Endodermal cell (in vitro differentiated cells): ENCODE measurements at regions not wholly inside any gene's neighbourhood (a gene's known extent, or its start where the extent isn't known, plus 50 kb on each side); places are given as distances from the start of the nearest gene placed in this dataset.

Source experiments
- DNase-seq: peaks from one replicate; pipeline ENCODE4 v3.0.0-alpha.2; 2017
- H3K27ac ChIP-seq: 2 replicates; pipeline ENCODE4 v1.5.1; 2013; ENCODE audit warnings: mild to moderate bottlenecking, low read depth, low read length, moderate library complexity
- H3K27me3 ChIP-seq: 2 replicates; pipeline ENCODE4 v1.6.1; 2013; ENCODE audit warnings: mild to moderate bottlenecking, low read length, moderate library complexity; ENCODE audit not compliant: insufficient read depth, control insufficient read depth, poor library complexity, severe bottlenecking
- H3K36me3 ChIP-seq: 2 replicates; pipeline ENCODE4 v1.7.0; 2013; ENCODE audit warnings: mild to moderate bottlenecking, low read length, moderate library complexity; ENCODE audit not compliant: control insufficient read depth, insufficient read depth
- H3K4me1 ChIP-seq: one replicate; pipeline ENCODE4 v1.7.0; 2013; ENCODE audit warnings: low read length; ENCODE audit not compliant: control insufficient read depth, insufficient read depth
- H3K4me3 ChIP-seq: 2 replicates; pipeline ENCODE4 v1.5.1; 2013; ENCODE audit warnings: mild to moderate bottlenecking, low read length, moderate library complexity
- H3K9ac ChIP-seq: 2 replicates; pipeline ENCODE4 v1.6.1; 2013; ENCODE audit warnings: mild to moderate bottlenecking, low read length, moderate library complexity; ENCODE audit not compliant: poor library complexity, severe bottlenecking; ENCODE audit errors: extremely low read depth
- H3K9me3 ChIP-seq: 2 replicates; pipeline ENCODE4 v1.6.1; 2013; ENCODE audit warnings: mild to moderate bottlenecking, low read length, moderate library complexity; ENCODE audit not compliant: control insufficient read depth
- H3K27ac Mint-ChIP-seq: 2 replicates; pipeline ENCODE4 v1.8.0; 2020; ENCODE audit warnings: mixed read lengths
- H3K27me3 Mint-ChIP-seq: 2 replicates; pipeline ENCODE4 v1.8.0; 2021; ENCODE audit warnings: mild to moderate bottlenecking, mixed read lengths; ENCODE audit not compliant: insufficient read depth
- H3K36me3 Mint-ChIP-seq: 2 replicates; pipeline ENCODE4 v1.8.0; 2020; ENCODE audit warnings: low read depth, mixed read lengths
- H3K4me1 Mint-ChIP-seq: 2 replicates; pipeline ENCODE4 v1.8.0; 2020; ENCODE audit warnings: mixed read lengths
- H3K4me3 Mint-ChIP-seq: 2 replicates; pipeline ENCODE4 v1.8.0; 2020; ENCODE audit warnings: mild to moderate bottlenecking, moderate library complexity, mixed read lengths
- H3K9me3 Mint-ChIP-seq: 2 replicates; pipeline ENCODE4 v1.8.0; 2020; ENCODE audit warnings: mild to moderate bottlenecking, mixed read lengths
- CTCF ChIP-seq: fragments of 200-600 bp; sonication (generic); conservative IDR thresholded peaks from 2 replicates; pipeline ENCODE4 v1.5.0; 2021; ENCODE audit warnings: antibody characterized with exemption, mild to moderate bottlenecking
- WGBS, 2 experiments: methylation state at CpG; one replicate each; pipeline versions ENCODE4 v1.1.5 to v1.1.7; 2013; ENCODE audit warnings: missing lambda C conversion rate in 2 of 2, mixed read lengths in 1 of 2; ENCODE audit not compliant: insufficient coverage in 1 of 2, insufficient read length in 1 of 2; 5-methylcytosine and 5-hydroxymethylcytosine counted together

DNA sequence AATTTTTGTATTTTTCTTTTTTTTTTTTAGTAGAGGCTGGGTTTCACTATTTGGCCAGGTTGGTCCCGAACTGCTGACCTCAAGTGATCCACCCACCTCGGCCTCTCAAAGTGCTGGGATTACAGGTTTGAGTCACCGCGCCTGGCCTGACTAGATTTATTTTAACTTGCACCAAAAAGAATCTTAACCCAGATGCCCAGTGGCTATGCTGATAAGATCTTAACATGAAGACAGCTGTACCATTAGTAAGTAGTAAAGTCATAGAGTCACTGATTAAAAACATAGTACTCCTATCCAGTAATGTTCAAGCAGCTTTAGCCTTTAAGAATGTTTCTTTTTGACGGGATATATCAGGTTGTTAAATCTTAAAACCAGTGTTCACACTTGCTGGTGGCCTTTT, 1061.8 kb upstream of the FLRT2 start:
- Mint-ChIP-seq H3K4me1 (no peaks in the 10 kb centered on the region), H3K27ac (no peak overlapping the region), H3K36me3 (no peaks in the 10 kb centered on the region), H3K9me3 (no peaks in the 10 kb centered on the region), H3K4me3 (no peak overlapping the region), H3K27me3 (no peaks in the 10 kb centered on the region)
- Histone ChIP-seq H3K27me3 (no peaks in the 10 kb centered on the region), H3K4me1 (no peaks in the 10 kb centered on the region), H3K36me3 (no peaks in the 10 kb centered on the region), H3K27ac (no peak overlapping the region), H3K9ac (no peak overlapping the region), H3K9me3 (no peaks in the 10 kb centered on the region), H3K4me3 (no peak overlapping the region)
- no peak for DNase-seq
- WGBS, 2 experiments = 0 to 72% methylated on average over 1 to 5 of the region's 5 CpGs
- no peak for TF ChIP-seq CTCF

DNA sequence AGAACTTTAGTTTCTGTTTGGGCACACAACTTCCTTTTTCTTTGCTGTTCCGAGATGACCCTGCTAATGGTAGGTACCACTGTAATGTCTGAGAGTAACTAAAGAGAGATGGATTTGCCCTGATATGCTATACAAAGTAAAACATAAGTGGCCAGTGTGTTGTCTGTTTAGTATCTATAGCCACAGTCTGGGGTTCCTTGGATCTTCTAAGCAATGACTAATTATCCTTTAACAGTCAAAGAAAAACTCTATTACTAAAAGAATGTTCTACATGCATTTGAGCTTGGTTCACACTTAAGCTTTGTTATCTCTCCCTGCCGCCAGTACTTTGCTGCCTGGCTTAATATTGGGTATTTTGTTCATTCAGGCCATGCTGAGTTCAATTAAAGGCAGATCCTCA, 1051.9 kb upstream of the FLRT2 start:
- no peaks in the 10 kb centered on the region for H3K9me3 Mint-ChIP-seq
- WGBS, 2 experiments = 68 to 93% methylated on average over 2 of the region's 2 CpGs
- no peaks in the 10 kb centered on the region for H3K9me3 ChIP-seq
- no peak for DNase-seq
- no peak overlapping the region for H3K27ac Mint-ChIP-seq
- H3K36me3 ChIP-seq = no peaks in the 10 kb centered on the region
- no peaks in the 10 kb centered on the region for H3K27me3 ChIP-seq
- no peak overlapping the region for H3K27ac ChIP-seq
- peaks cover 3% of the 10 kb centered on the region for H3K4me1 Mint-ChIP-seq
- no peak overlapping the region for H3K4me3 Mint-ChIP-seq
- no peak overlapping the region for H3K9ac ChIP-seq
- no peaks in the 10 kb centered on the region for H3K36me3 Mint-ChIP-seq
- H3K4me3 ChIP-seq = no peak overlapping the region
- no peak for TF ChIP-seq CTCF
- H3K4me1 ChIP-seq = no peaks in the 10 kb centered on the region
- no peaks in the 10 kb centered on the region for H3K27me3 Mint-ChIP-seq

DNA sequence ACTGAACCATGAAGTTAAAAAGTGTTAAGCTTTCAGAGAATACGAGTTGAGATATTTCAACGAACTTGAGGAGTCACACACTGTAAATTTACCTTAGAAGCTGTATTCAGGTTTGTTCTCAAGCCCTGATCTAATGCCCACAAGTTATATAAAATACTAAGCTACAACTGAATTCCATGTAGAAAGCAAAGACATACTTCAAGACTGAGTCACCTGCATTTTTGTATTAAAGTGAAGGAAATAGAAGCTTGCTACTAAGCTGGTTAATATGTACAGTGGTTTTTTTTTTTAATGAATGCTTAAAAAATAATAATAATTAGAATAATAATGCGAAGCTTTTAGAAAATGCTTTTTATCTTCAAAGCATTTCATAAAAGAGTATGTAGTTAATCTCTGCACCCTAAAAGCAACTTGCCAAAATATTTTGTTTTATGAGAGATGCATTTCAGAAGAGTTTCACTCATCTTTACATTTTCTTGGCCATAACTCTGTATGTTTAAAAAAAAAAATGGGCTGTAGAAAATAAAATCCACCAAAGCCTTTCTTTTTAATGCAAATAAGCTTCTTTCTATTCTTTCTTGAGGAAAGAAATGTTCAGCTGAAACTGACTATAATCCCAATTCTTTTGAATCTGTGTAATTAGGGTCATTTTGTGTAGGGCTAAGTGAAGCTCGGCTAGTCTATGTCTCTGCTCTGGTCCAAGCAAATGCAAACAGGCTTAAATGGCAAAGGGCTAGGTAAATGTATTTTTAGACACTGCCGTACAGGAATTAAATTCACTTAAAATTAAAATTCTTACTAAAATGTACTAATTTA, 1047.5 kb upstream of the FLRT2 start:
- Mint-ChIP-seq H3K27me3 (no peaks in the 10 kb centered on the region), H3K9me3 (no peaks in the 10 kb centered on the region), H3K27ac (no peak overlapping the region), H3K36me3 (no peaks in the 10 kb centered on the region), H3K4me1 (peaks cover 7% of the 10 kb centered on the region), H3K4me3 (no peak overlapping the region)
- WGBS, 2 experiments = 79 to 82% methylated on average over 2 to 4 of the region's 5 CpGs
- Histone ChIP-seq H3K27ac (no peak overlapping the region), H3K4me3 (no peak overlapping the region), H3K9ac (no peak overlapping the region), H3K36me3 (no peaks in the 10 kb centered on the region), H3K9me3 (no peaks in the 10 kb centered on the region), H3K27me3 (no peaks in the 10 kb centered on the region), H3K4me1 (no peaks in the 10 kb centered on the region)
- DNase-seq = no peak
- TF ChIP-seq CTCF = no peak
